Stomach (tissue), 8 donors: ENCODE measurements at regions not wholly inside any gene's neighbourhood (a gene's known extent, or its start where the extent isn't known, plus 50 kb on each side); places are given as distances from the start of the nearest gene placed in this dataset.

Experiments used
- DNase-seq, 2 donors: peaks; one replicate each; pipeline versions ENCODE4 v3.0.0 to v3.0.0-alpha.2; 2013 to 2019
- H3K27ac ChIP-seq, 5 donors: fragments of 200-600 bp in 4 of 5; sonication (generic) in 4 of 5; one replicate each; pipeline ENCODE4 v1.5.1; 2013 to 2019; ENCODE audit warnings: mild to moderate bottlenecking in 1 of 5, moderate library complexity in 1 of 5
- H3K27me3 ChIP-seq, 3 donors: fragments of 200-600 bp; sonication (generic); one replicate each; pipeline ENCODE4 v1.5.1; 2017 to 2019; ENCODE audit warnings: mixed run types in 1 of 3
- H3K36me3 ChIP-seq, 4 donors: fragments of 200-600 bp; sonication (generic); 1 replicate in 3 of 4; 2 replicates in 1 of 4; pipeline ENCODE4 v1.5.1; 2016 to 2019
- H3K4me1 ChIP-seq, 4 donors: fragments of 200-600 bp; sonication (generic); one replicate each; pipeline ENCODE4 v1.5.1; 2016 to 2019
- H3K4me3 ChIP-seq, 4 donors: fragments of 200-600 bp; sonication (generic) in 3 of 4; one replicate each; pipeline ENCODE4 v1.5.1; 2016 to 2019; ENCODE audit warnings: mild to moderate bottlenecking in 1 of 4
- H3K9me3 ChIP-seq, 4 donors: fragments of 200-600 bp; sonication (generic); one replicate each; pipeline ENCODE4 v1.5.1; 2016 to 2019
- EP300 ChIP-seq: sonication (generic); formaldehyde crosslinking; IDR thresholded peaks from one replicate; pipeline ENCODE4 v1.6.1; 2017; ENCODE audit warnings: antibody characterized with exemption
- POLR2A ChIP-seq, 4 donors: fragments of 450-650 bp; IDR thresholded peaks; one replicate each; pipeline ENCODE4 v1.6.1; 2016; ENCODE audit warnings: antibody characterized with exemption in 4 of 4, control low read depth in 2 of 4, mild to moderate bottlenecking in 1 of 4, moderate library complexity in 1 of 4
- POLR2AphosphoS5 ChIP-seq, 3 donors: sonication (generic); formaldehyde crosslinking; IDR thresholded peaks; one replicate each; pipeline ENCODE4 v1.6.1; 2016; ENCODE audit warnings: antibody characterized with exemption in 3 of 3
- WGBS, 5 donors: extraction: QIAGEN DNeasy Blood & Tissue Kit in 3 of 5; methylation state at CpG; one replicate each; pipeline versions ENCODE4 v1.1.5 to v1.1.7; 2013 to 2018; 5-methylcytosine and 5-hydroxymethylcytosine counted together
- intact Hi-C: fragments of 100-400 bp; cut with DNase I; formaldehyde crosslinking; loops from one replicate; pipeline ENCODE4 v1.15.1; 2023; ENCODE audit warnings: low total_unique reads
- TF ChIP-seq, protein P1 (sequence below), 7 experiments: fragments of 450-650 bp in 4 of 7; fragments of 200-600 bp in 3 of 7; sonication (generic) in 3 of 7; IDR thresholded peaks; one replicate each; pipeline ENCODE4 v1.5.1; 2016 to 2019; ENCODE audit warnings: antibody characterized with exemption in 7 of 7, control low read depth in 2 of 7, mild to moderate bottlenecking in 1 of 7
- donor health status: healthy with polysubstance abuse.
- donor health status: Bipolar disorder and iron deficiency.
- donor health status: healthy.

DNA sequence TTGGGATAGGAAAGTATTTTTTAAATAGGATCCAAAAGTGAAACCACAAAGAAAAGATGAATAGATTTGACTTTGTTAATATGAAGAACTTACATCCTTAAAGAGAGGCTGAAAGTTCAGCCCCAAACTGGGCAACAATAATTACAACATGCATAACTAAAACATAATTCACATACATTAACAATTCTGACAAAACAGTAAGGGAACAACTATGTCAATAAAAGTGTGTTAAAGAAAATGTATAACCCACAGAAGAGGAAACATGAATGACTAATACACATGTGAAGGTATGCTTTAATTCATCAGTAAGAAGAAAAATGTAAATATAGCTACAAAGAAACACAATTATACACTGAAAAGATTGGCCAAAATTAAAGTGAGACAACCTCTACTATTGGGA, 1597.6 kb upstream of the MIR17HG start:
- intact Hi-C loops = no loop called here
- no peaks in the 10 kb centered on the region for H3K4me1 ChIP-seq
- no peaks in the 10 kb centered on the region for H3K36me3 ChIP-seq
- H3K27me3 ChIP-seq = no peaks in the 10 kb centered on the region
- no peak for TF ChIP-seq POLR2AphosphoS5 (IDR thresholded peaks at IDR 0.05)
- TF ChIP-seq, protein P1, sequence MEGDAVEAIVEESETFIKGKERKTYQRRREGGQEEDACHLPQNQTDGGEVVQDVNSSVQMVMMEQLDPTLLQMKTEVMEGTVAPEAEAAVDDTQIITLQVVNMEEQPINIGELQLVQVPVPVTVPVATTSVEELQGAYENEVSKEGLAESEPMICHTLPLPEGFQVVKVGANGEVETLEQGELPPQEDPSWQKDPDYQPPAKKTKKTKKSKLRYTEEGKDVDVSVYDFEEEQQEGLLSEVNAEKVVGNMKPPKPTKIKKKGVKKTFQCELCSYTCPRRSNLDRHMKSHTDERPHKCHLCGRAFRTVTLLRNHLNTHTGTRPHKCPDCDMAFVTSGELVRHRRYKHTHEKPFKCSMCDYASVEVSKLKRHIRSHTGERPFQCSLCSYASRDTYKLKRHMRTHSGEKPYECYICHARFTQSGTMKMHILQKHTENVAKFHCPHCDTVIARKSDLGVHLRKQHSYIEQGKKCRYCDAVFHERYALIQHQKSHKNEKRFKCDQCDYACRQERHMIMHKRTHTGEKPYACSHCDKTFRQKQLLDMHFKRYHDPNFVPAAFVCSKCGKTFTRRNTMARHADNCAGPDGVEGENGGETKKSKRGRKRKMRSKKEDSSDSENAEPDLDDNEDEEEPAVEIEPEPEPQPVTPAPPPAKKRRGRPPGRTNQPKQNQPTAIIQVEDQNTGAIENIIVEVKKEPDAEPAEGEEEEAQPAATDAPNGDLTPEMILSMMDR (IDR thresholded peaks at IDR 0.05) = no peak
- no peak overlapping the region for H3K4me3 ChIP-seq
- no peak overlapping the region for H3K27ac ChIP-seq
- no peak for DNase-seq
- no peaks in the 10 kb centered on the region for H3K9me3 ChIP-seq

DNA sequence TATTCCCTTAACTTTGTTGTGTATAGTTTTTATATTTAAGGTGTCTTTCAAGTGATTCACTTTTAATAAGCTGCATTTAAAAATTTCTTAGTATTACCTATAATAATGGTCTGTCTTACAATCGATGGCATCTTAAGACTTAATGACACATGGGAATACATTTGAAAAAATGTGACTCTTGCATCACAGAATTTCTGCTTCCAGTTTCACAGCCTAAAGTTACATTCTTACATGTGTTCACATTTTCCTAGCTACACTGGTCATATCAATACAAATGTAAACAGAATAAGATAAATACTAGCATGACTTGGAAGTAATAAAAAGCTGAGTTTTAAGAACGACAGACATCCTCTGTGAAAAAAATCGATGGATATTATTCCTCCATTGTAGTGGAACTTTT, 1597.1 kb upstream of the MIR17HG start:
- H3K27me3 ChIP-seq = no peaks in the 10 kb centered on the region
- no peak overlapping the region for H3K4me3 ChIP-seq
- H3K9me3 ChIP-seq = no peaks in the 10 kb centered on the region
- DNase-seq = no peak
- 62 to 78% (median 69%) methylated on average over 3 of the region's 3 CpGs for WGBS, 5 donors
- no peaks in the 10 kb centered on the region for H3K36me3 ChIP-seq
- H3K4me1 ChIP-seq = no peaks in the 10 kb centered on the region
- intact Hi-C loops = no loop called here
- TF ChIP-seq POLR2A (IDR thresholded peaks at IDR 0.05) = no peak
- no peak for TF ChIP-seq POLR2AphosphoS5 (IDR thresholded peaks at IDR 0.05)
- TF ChIP-seq EP300 = no peak
- TF ChIP-seq, protein P1 (IDR thresholded peaks at IDR 0.05) = no peak
- H3K27ac ChIP-seq = no peak overlapping the region

DNA sequence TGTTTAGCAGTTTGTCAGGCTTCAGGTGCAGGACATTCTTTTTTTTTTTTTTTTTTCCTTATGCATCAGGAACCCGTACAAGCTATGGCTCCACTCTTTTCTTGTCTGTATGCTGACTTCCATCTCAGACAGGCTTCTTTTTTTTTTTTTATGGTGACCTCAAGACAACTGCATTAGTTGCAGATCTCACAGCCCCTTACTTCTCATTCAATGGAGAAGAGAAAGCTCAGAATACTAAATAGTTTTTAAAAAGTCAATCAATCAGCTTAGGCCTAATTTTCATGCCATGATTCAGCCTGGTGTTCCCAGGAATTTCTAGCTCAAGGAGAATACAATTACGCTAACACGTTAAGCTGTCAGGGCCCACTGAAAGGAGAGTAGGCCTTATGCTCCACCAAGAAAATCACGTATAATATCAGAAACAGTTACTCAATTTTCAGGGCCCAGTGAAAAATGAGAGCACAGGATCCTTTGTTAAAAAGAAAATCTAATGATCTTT, 1596.0 kb upstream of the MIR17HG start:
- H3K27ac ChIP-seq = no peak overlapping the region
- H3K4me1 ChIP-seq = no peaks in the 10 kb centered on the region
- no peak for DNase-seq
- peaks cover 0 to 8% (median 6%) of the 10 kb centered on the region in 4 donors for H3K9me3 ChIP-seq
- 73 to 91% (median 83%) methylated on average over 4 of the region's 4 CpGs for WGBS, 5 donors
- no peak overlapping the region for H3K4me3 ChIP-seq
- intact Hi-C loops = no loop called here
- TF ChIP-seq POLR2AphosphoS5 (IDR thresholded peaks at IDR 0.05) (no peak), POLR2A (IDR thresholded peaks at IDR 0.05) (no peak), EP300 (no peak)
- TF ChIP-seq, protein P1 (IDR thresholded peaks at IDR 0.05) = no peak
- H3K27me3 ChIP-seq = no peaks in the 10 kb centered on the region
- no peaks in the 10 kb centered on the region for H3K36me3 ChIP-seq

DNA sequence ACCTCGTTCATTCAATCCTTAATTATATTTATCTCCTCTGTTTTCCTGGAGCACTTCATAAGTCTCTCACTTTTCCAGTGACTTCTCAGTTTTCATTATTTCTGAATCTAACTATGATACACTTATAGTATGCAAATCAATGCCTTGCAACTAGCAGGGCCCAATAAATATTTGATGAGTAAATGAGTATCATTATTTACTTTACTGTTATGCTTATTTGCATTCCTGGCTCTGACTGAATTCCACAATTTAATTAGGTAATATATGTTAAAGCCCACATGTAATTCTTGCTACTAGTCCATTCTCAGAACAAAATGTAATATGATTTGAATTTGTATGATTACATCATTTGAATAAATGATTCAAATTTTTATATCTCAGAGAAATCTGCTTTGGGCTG, 1595.1 kb upstream of the MIR17HG start:
- H3K9me3 ChIP-seq = peaks cover 0 to 8% (median 6%) of the 10 kb centered on the region in 4 donors
- no peak overlapping the region for H3K27ac ChIP-seq
- no peak for DNase-seq
- H3K27me3 ChIP-seq = no peaks in the 10 kb centered on the region
- no peak for TF ChIP-seq POLR2A (IDR thresholded peaks at IDR 0.05)
- no peak for TF ChIP-seq POLR2AphosphoS5 (IDR thresholded peaks at IDR 0.05)
- no peak overlapping the region for H3K4me3 ChIP-seq
- no peaks in the 10 kb centered on the region for H3K36me3 ChIP-seq
- no peaks in the 10 kb centered on the region for H3K4me1 ChIP-seq
- intact Hi-C loops = no loop called here
- 54 to 88% (median 69%) methylated on average over 1 of the region's 1 CpG for WGBS, 5 donors

DNA sequence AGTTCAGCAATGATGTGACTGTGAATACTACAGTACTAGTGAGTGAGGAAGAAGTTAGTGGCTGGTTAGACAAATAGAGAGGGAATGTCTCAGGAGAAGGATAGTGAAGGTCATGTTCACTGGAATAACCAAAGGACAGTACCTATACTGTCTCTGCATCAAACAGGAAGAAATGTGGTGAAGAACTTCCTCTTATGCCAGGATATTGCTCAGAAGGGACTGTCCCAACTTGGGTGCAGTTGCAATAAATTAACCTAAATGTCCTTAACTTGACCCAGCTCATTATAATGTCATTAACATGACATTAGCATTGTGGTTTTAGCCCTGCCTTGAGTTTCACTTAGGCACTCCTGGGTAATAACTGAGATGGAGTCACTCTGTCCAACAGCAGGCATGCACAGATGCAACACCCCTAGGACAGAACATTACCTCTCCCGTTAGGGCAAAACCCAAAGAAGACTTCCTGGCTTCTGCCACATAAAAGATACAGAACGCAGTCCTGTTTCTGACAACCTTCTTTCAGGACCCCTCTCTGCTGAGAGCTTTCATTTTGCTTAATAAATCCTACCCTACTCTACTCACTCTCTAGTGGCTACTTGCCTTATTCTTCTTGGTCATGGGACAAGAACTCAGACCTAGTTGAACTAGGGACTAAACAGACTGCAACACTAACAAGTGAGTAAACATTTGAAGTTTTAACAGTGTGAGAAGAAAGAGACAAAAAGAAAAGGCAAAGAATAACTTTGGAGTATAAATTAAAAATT, 1591.6 kb upstream of the MIR17HG start:
- no peaks in the 10 kb centered on the region for H3K27me3 ChIP-seq
- TF ChIP-seq POLR2A (IDR thresholded peaks at IDR 0.05) (no peak), POLR2AphosphoS5 (IDR thresholded peaks at IDR 0.05) (no peak), EP300 (no peak)
- TF ChIP-seq, protein P1 (IDR thresholded peaks at IDR 0.05) = no peak
- H3K36me3 ChIP-seq = no peaks in the 10 kb centered on the region
- H3K4me1 ChIP-seq = no peaks in the 10 kb centered on the region
- 73 to 90% (median 82%) methylated on average over 2 of the region's 2 CpGs for WGBS, 5 donors
- no peak overlapping the region for H3K4me3 ChIP-seq
- intact Hi-C loops = no loop called here
- no peak for DNase-seq
- peaks cover 0 to 8% (median 6%) of the 10 kb centered on the region in 4 donors for H3K9me3 ChIP-seq
- H3K27ac ChIP-seq = no peak overlapping the region
